ENCODE measurements at regions not wholly inside any gene's neighbourhood (a gene's known extent, or its start where the extent isn't known, plus 50 kb on each side); places are given as distances from the start of the nearest gene placed in this dataset.
"Not testable (repeated sequence)": the region's sequence is repeated elsewhere in the genome, so short reads cannot be mapped to it uniquely, and the experiment has no call there.

DNA sequence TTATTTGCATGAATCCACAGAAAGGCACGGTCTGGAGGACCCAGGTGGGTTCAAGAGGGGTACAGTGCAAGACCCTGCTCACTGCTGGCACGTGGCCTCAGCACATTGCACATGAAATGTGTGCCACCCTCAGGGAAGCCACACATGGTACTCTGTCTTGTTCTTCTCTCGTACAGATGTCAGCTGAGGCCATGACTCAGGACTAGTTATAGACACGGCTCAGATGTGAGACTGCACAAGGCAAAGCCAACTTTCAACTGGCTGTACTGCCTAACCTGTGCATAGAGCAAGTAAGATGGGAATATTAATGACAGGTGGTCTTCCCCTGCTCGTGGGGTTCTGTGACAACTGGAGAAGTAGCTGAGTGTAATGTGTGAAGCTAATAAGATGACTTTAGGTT is 249.4 kb upstream of the CTBP2 start:
- Histone ChIP-seq H3K27ac (no peak overlapping the region), H3K4me3 (no peak overlapping the region), H3K27me3 (ENCODE audit: low read depth) (no peaks in the 10 kb centered on the region), H3K36me3 (no peaks in the 10 kb centered on the region), H3K9me3 (no peaks in the 10 kb centered on the region), H3K4me1 (no peaks in the 10 kb centered on the region)
- intact Hi-C loops (cut with DNase I), result no loop called here
- TF ChIP-seq, protein P1, sequence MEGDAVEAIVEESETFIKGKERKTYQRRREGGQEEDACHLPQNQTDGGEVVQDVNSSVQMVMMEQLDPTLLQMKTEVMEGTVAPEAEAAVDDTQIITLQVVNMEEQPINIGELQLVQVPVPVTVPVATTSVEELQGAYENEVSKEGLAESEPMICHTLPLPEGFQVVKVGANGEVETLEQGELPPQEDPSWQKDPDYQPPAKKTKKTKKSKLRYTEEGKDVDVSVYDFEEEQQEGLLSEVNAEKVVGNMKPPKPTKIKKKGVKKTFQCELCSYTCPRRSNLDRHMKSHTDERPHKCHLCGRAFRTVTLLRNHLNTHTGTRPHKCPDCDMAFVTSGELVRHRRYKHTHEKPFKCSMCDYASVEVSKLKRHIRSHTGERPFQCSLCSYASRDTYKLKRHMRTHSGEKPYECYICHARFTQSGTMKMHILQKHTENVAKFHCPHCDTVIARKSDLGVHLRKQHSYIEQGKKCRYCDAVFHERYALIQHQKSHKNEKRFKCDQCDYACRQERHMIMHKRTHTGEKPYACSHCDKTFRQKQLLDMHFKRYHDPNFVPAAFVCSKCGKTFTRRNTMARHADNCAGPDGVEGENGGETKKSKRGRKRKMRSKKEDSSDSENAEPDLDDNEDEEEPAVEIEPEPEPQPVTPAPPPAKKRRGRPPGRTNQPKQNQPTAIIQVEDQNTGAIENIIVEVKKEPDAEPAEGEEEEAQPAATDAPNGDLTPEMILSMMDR (IDR thresholded peaks at IDR 0.05), result no peak
- ATAC-seq (no peak), DNase-seq (no peak)

- intact Hi-C loops (cut with DNase I), result no loop called here
- DNase-seq, result no peak
- TF ChIP-seq, protein P1 (IDR thresholded peaks at IDR 0.05), result no peak
- no peaks in the 10 kb centered on the region for H3K27me3 ChIP-seq (ENCODE audit: low read depth)
- no peaks in the 10 kb centered on the region for H3K9me3 ChIP-seq
- H3K4me3 ChIP-seq, result no peak overlapping the region
- ATAC-seq, result no peak
- H3K36me3 ChIP-seq, result no peaks in the 10 kb centered on the region
- H3K4me1 ChIP-seq, result no peaks in the 10 kb centered on the region
- H3K27ac ChIP-seq, result no peak overlapping the region
Measured at GRCh38 chr10:125407557-125407956, 247.2 kb upstream of the CTBP2 start.

- no peaks in the 10 kb centered on the region for H3K4me1 ChIP-seq
- TF ChIP-seq, protein P1 (IDR thresholded peaks at IDR 0.05), result no peak
- intact Hi-C loops (cut with DNase I), result no loop called here
Measured at GRCh38 chr10:125407000-125407502, 246.7 kb upstream of the CTBP2 start.

GRCh38 chr10:125404902-125405301 is 244.5 kb upstream of the CTBP2 start:
- H3K4me3 ChIP-seq; intact Hi-C loops (cut with DNase I); H3K27me3 ChIP-seq (ENCODE audit: low read depth); H3K27ac ChIP-seq; H3K4me1 ChIP-seq; H3K36me3 ChIP-seq; DNase-seq; ATAC-seq; H3K9me3 ChIP-seq: not testable (repeated sequence)

More at GRCh38 chr10:125407000-125407502, 246.7 kb upstream of the CTBP2 start:
- H3K36me3 ChIP-seq, result no peaks in the 10 kb centered on the region
- no peak overlapping the region for H3K27ac ChIP-seq
- no peaks in the 10 kb centered on the region for H3K27me3 ChIP-seq (ENCODE audit: low read depth)
- H3K4me3 ChIP-seq, result no peak overlapping the region
- no peaks in the 10 kb centered on the region for H3K9me3 ChIP-seq
- no peak for DNase-seq
- ATAC-seq, result peak in 1 of 2 donors; percentile 59

DNA sequence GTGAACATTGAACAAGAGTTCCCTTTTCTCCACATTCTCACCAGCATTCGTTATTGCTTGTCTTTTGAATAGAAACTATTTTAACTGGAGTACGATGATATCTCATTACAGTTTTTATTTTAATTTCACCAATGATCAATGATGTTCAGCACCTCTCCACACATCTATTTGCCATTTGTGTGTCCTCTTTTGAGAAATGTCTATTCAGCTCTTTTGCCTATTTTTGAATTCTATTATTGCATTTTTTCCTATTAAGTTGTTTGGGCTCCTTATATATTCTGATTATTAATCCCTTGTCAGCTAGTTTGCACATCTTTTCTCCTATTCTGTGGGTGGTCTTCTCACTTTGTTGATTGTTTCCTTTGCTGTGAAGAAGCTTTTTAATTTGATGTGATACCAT is 241.1 kb upstream of the CTBP2 start:
- Histone ChIP-seq H3K27me3 (ENCODE audit: low read depth) (no peaks in the 10 kb centered on the region), H3K9me3 (no peaks in the 10 kb centered on the region), H3K27ac (no peak overlapping the region), H3K4me1 (no peaks in the 10 kb centered on the region), H3K4me3 (no peak overlapping the region), H3K36me3 (no peaks in the 10 kb centered on the region)
- ATAC-seq (no peak), DNase-seq (no peak)
- TF ChIP-seq, protein P1 (IDR thresholded peaks at IDR 0.05), result no peak
- intact Hi-C loops (cut with DNase I), result no loop called here

DNA sequence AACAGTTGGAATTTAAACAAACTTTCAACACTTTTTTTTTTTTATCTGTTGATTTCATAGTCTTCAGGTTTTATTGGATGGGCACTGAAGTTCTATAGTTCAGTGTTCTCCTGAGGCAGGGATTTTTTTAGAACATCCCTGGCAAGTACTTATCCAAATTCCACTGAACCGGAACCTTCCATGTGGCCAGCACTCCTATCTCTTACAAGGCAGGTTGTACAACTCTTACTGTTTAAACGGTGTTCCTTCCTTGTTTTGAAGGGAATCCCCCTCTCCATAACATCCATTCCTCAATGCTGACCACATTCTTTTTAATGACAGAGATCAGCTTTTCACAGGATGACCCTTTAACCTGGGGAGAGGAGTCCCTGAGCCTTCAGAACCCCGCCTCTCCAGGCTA is 238.9 kb upstream of the CTBP2 start:
- H3K4me3 ChIP-seq, result no peak overlapping the region
- no peaks in the 10 kb centered on the region for H3K9me3 ChIP-seq
- ATAC-seq (no peak), DNase-seq (no peak)
- H3K36me3 ChIP-seq, result no peaks in the 10 kb centered on the region
- TF ChIP-seq, protein P1 (IDR thresholded peaks at IDR 0.05), result no peak
- no peaks in the 10 kb centered on the region for H3K27me3 ChIP-seq (ENCODE audit: low read depth)
- H3K27ac ChIP-seq, result no peak overlapping the region
- intact Hi-C loops (cut with DNase I), result no loop called here
- no peaks in the 10 kb centered on the region for H3K4me1 ChIP-seq
